ENCODE measurements at regions not wholly inside any gene's neighbourhood (a gene's known extent, or its start where the extent isn't known, plus 50 kb on each side); places are given as distances from the start of the nearest gene placed in this dataset.
"Not testable (repeated sequence)": the region's sequence is repeated elsewhere in the genome, so short reads cannot be mapped to it uniquely, and the experiment has no call there.

DNA sequence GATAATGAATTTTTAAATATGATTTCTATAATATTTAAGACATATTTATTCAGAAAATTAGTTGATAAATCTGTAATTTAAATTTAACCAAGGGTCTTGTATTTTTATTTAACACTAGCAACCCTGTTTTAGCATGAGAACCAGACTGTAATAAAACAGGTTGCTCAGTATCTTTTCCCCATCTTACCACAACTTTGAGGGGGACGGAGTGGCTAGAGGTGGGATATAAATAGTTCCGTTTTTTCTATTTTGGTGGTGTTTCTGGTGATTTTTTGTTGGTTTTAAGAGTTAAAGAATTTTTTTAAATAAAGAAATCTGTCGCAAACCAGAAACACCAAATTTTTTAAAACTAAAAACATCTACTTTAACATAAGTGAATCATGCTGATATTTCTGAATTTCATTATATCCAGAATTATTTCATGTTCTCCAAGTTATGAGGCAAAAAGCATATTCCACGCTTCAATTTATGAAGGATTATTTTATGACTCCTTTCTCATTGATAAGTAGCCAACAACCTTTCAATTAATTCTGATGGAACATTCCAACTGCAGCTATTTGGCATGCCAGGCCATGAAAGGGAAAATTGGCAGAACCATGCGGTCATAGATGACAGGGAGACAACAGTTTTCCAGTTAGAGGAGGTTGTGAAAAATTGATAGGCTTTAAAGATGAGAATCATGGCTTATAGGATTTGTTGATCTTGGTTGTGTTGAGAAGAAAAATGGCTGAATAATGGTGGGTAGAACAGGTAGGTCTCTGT is 151.9 kb upstream of the CARMIL1 start:
- DNase-seq = no peak

DNA sequence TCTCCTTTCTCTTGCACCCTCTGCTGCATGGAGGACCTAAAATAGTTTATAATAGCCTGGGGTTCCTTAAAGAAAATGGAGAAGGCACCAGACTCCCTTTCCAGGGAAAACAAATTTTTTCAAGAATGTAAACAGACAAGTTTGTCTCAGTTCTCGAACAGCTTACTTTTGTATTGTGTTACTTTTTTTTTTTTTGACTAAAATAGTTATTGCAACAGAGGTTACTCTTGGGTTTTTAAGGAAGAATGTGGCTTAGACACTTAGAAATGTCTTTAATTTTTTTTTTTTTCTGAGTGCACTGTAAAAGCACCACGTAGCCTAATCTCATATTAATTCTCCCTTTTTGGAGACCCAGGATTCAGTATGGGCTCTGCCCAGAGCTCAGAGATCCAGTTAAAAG is 148.7 kb upstream of the CARMIL1 start:
- no peak for DNase-seq

DNA sequence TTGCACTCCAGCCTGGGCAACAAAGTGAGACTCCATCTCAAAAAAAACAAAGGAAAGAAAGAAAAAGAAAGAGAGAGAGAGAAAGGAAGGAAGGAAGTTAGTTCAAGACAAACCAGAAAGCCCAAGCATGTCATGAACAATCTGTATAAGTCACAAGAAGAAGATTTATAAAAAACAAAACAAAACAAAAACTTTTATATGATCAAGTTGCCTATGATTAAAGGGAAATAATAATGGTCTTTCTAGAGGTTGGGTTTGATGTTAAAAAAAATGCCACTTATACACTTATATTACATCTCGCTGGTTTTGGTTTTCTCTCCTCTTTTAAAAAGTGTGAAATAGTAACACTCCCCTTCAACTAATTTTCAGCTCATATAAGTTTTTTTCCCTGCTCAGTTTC is 146.2 kb upstream of the CARMIL1 start:
- no peak for DNase-seq

DNA sequence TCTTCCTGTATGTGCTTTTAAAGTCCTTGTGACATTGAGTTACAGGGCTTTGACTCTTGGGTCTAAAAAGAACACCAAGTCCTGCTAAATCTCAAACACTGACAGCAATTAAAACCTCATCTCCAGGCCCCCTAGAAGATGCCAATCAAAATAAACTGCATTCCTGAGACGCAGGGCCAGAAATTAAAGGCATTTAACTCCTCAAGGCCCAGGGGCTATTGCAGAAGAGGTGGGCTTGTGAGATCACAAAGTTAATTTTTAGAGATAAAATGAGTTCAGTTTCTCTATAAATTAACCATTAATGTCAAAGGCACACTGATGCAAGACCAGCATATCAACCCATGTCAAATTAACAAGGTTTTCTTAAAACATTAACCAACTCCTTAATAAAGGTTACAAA is 145.6 kb upstream of the CARMIL1 start:
- DNase-seq = no peak

DNA sequence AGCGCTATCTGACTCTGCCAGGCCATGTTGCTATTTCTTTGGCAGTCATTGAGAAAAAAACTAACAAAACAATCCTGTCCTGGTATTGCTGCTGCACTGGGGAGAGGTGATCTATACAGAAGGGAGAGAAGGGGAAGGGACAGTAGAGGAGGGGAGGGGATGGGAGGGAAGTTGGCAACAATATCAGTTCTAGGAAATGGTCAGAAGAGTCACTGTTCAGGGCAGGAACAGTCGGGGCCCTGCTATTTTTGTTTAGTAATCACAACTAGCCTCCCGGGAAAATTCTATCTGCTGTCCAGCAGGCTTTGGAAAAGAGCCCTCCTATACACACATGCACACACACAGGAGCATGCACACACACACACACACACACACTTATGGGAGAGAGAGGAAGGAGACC is 142.3 kb upstream of the CARMIL1 start:
- no peak for DNase-seq

DNA sequence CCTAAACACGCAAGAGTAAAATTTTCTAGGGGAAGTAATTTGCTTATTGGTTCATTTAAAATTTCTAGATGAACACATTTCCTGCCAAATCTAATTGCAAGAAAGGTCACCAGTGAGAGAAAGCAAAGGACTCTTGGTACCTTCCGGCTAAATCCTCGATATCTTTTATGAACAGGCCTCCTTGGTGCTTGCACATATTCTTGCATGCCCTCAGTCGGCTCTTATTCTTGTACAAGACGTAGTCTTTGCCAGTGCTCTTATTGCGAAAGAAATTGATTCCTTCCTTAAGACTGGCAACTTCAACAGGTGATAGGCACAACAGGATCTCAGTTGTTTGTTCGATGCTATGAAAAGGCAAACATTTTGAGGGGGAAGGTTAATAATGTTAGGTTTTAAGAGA is 141.7 kb upstream of the CARMIL1 start:
- DNase-seq = no peak

DNA sequence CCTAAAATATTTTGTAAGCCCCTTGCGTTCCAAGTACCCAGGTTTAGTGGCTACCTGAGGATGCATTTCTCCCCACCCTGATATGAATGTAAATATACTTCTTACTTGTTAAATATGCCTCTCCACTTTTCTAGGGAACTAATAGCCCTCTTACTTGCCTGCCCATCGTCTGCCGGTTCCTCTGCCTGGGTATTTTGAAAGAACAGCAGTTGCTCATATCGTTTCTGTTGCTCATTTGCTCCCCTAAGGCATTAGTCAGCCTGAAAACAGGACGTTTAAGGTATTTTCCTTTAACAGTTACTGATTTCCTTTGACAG is 141.3 kb upstream of the CARMIL1 start:
- no peak for DNase-seq

DNA sequence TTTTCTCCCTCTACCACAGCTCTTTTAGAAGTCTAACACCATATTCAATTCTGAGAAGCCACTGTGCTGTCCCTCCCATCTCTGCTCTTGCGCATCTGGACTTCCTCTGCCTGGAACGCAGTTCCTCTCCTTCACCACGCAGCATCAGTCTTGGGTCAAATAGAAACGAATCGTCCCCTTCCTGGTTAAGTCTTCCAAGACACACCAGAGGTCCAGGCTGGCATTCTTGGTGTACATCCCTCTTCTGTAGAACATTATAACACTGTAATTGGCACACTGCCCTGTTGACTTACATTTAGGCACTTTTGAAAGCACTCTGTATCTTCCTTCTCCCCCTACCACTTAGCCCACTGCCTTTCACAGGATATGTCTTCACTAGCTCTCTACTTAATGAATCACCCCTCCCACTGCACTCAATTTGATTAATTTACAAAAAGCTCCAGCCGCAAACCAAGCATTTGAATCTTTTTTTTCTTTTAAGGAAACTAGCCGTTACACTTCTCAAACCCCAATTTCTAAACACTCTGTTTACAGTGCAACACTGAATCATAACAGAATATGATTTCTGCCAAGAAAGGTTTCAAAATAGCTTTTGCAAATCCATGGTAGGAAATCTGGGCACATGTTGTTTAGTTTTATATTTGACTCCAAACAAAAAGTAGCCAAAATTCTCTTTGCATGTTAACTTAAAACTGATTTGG is 140.8 kb upstream of the CARMIL1 start:
- DNase-seq = no peak

DNA sequence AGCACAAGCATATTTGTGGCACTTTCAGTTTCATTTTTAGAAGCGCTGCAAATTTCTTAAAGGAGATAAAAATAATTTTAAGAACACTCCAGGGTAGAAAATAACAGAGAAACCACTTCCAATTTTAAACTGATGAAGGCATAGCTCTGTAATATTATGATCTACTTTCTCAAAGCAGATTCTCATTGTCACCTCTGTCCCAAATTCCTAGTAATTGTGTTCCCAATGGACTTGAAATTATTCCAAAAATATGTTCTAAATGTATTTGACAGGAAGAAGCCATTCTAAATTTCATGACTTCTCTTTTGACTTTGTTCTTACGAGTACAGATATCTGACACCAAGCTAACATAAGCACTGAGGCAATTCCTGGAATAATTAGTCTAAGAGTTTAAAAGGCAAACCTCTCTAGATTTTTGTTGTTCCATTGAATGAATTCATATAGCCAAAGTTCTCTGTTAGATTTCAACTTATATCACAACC is 140.2 kb upstream of the CARMIL1 start:
- DNase-seq = no peak

DNA sequence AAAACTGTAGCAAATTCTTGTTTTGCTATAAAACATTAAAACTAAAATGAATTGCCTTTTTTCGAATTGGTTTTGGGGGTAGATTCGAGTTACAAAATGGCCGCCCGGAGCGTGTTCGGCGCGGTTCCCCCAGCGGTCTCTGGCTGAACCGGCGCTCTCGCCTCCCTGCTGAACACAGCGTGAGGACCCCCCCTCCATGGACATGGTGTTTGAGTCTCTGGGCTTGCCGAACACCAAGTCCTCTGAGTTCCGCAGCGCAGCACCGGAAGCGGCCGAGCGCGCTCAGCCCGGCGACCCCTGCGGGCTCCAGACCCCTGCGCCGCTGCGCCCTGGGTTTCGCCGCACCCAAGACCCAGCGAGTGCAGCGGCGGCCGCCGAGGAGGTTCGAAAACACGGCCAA is 139.6 kb upstream of the CARMIL1 start:
- not testable (repeated sequence) for DNase-seq

DNA sequence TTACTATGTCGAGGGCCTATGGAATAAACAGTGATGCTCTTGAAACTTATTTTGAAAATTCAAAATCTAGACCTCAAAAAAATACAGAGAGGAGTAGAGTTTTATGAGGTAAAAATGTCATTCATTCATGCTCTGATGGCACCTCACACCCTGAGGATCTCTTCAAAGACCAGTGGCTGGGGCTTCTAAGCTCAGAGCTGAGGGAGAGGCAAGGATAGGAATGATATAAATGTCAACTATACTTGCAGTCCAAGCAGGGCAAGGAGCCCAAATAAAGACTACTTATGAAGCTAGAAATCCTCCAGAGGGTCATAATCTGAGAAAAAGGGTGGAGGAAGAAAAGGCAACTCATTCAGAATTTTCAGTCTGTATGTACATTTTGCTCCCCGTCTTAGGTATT is 136.7 kb upstream of the CARMIL1 start:
- DNase-seq = no peak

DNA sequence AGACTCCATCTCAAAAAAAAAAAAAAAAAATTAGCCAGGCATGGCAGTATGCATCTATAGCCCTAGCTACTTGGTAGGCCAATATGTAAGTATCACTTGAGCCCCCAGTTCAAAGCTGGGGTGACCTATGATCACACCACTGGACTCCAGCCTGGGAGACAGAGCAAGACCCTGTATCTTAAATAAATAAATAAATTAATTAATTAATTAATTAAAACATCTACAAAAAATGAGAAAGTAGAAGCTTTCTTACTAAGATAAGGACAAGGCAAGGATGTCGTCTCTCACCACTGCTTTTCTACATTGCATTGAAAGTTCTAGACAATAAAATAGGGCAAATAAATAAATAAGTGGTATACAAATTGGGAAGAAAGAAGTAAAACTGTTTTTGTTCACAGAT is 134.3 kb upstream of the CARMIL1 start:
- no peak for DNase-seq

DNA sequence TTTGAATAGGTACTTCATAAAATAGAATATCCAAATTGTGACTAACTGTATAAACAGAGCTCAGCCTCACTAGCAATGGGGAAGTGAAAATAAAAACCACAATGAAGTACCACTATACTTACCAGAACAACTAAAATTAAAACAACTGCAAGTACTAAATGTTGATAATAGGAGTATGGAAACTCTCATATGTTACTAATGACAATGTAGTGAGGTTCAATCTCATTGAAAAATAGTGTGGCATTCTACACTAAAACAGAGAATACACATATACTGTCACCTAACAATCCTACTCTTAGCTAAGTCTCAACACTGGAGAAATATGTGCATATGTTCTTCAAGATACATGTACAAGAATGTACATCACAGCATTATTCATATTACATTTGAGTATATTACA is 132.0 kb upstream of the CARMIL1 start:
- no peak for DNase-seq

DNA sequence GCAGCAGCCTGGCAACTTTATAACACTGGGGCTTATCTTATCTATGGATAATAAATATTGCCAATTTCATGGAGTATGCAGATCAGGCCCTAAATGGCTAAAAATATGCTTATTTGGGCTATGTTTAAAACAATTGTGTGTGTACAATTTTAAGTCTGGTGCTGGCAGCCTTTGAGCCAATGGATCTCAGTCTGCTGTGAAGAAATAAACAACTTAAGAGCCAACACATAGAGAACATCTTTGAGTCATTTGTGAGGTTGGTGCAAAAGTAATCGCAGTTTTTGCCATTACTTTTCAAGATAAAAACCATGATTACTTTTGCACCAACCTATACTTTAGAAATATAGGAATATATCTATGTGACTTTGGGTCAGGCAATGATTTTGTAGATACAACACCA is 129.1 kb upstream of the CARMIL1 start:
- no peak for DNase-seq

DNA sequence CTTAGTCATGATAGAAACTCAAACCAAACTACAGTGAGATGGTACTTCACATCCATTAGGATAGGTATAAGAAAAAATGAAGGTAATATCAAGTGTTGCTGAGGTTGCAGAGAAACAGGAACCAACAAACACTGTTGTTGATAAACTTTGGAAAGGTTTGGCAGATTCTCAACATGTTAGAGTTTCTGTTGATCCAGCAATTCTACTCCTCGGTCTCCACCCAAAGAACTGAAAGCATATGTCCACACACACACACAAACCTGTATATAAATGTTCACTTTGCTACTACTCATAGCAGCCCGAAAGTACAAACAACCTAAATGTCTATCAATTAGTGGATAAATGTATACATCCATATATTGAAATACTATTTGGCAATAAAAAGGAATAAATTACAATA is 128.3 kb upstream of the CARMIL1 start:
- DNase-seq = no peak

DNA sequence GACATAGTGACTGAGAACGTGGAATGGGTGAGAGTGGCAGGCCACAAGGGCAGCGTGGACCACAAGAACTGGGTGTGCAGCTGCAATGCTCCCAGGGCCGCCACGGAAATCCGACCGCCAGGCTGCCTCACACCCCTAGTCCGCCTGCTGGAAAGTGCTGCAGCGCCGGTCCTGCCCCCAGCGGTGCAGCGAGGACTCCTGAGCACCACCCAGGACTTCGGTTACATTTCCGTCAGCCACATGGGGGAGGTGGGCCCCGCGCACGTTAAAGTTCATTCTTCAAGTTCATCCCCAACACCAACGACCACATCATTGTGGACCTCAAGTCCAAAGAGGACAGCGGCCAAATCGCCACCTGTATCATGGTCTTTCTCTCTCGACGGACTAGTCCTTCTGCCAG is 126.1 kb upstream of the CARMIL1 start:
- no peak for DNase-seq

DNA sequence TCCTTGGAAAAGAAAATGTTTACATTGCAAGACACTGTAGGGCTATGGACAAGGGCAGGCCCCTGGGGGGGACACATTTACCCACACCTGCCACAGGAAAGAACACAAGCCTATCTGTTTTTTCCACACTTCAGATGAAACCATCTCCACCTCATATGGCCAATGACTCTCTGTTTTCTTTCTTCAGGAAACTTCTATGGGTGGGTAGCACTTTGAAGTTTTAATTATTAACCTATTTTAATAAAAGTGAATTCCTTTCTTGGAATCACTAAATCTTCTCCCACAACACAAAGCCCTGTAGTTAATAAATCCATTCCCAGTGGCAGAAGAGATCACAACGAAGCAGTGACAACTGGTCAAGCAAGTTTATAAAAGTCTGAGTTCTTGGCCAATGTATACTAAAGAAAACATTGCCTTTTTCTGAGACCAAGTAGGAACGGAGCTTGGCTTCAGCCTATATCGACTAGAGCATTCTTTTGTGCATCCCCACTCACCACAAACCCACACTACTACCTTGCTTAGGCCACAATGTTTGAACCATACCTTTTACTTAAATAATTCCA is 125.1 kb upstream of the CARMIL1 start:
- no peak for DNase-seq

DNA sequence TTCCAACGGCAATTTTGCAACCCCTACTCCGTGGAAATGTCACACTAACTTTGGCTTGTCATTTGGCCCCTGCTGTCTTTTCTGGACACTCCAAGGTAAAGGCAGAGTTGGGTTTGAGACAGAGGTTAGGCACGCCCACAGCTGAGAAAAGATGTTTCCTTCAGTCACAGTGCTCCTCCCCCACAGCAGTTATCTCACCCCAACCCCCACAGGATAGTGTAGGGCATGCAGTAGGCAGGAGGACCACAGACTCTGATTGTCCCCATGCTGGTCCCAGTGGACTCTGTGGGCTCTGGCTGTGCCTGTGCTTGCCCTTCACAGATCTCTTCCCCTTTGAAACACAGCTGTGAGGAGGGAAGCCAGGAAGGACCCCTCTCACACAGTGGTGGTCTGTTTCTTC is 124.0 kb upstream of the CARMIL1 start:
- no peak for DNase-seq

DNA sequence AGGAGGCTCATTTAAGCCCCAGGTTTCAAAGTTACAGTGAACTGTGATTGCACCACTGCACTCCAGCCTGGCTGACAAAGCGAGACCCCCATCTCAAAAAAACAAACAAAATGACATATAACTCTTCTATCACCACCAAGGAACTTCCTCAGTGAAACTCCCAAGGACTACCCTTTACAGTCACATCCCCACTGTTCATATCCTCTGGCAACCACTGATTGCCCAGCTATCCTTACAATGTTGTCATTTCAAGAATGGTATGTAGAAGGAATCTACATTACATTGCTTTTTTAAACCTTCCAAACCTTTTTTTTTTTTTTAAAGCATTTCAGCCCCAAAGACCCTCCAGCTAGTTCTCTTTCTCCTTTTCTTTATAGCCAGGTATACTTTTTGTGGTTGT is 123.1 kb upstream of the CARMIL1 start:
- no peak for DNase-seq

DNA sequence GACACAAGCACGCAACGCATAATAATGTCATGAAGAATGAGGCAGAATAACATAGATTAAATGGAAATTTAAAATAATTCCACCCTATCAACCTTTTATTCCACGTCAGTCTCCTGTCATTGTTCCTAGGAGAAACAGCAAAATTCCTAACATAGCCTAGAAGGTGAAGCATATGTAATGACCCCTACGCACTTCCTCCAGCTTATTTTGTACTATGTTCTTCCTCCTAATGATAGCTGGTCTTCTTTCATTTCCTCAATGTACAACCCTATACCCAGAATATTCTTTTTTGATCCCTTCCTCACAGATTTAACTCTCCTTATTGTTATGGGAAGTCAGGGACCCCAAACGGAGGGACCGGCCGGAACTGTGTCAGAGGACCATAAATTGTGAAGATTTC is 122.0 kb upstream of the CARMIL1 start:
- DNase-seq = no peak

DNA sequence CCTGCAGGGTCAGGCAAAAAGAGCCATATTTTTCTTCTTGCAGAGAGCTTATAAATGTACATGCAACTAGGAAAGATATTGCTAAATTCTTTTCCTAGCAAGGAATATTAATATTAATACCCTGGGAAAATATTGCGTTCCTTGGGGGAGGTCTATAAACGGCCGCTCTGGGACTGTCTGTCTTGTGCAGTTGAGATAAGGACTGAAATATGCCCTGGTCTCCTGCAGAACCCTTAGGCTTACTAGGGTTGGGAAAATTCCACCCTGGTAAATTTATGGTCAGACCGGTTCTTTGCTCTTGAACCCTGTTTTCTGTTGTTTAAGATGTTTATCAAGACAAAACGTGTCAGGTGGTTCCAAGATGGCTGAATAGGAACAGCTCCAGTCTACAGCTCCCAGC is 121.3 kb upstream of the CARMIL1 start:
- DNase-seq = no peak

DNA sequence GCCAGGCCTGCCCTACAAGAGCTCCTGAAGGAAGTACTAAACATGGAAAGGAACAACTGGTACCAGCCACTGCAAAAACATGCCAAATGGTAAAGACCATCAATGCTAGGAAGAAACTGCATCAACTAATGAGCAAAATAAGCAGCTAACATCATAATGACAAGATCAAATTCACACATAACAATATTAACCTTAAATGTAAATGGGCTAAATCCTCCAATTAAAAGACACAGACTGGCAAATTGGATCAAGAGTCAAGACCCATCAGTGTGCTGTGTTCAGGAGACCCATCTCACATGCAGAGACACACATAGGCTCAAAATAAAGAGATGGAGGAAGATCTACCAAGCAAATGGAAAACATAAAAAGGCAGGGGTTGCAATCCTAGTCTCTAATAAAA is 119.0 kb upstream of the CARMIL1 start:
- not testable (repeated sequence) for DNase-seq

DNA sequence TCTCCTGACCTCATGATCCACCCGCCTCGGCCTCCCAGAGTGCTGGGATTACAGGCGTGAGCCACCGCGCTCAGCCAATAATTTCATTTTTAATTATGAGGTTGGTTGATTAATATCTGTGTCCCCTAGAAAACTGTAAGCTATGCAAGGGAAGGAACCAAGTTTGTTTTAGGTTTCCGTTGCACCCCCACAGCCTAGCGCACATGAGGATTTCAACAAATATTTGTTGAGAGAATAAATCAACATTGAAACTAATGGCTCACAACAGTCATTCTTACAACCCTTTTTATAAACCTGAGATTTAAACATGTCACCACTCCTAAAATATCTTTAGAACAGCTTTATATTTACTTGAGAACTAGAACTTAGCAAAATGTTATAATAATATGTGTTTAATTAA is 114.0 kb upstream of the CARMIL1 start:
- DNase-seq = no peak

DNA sequence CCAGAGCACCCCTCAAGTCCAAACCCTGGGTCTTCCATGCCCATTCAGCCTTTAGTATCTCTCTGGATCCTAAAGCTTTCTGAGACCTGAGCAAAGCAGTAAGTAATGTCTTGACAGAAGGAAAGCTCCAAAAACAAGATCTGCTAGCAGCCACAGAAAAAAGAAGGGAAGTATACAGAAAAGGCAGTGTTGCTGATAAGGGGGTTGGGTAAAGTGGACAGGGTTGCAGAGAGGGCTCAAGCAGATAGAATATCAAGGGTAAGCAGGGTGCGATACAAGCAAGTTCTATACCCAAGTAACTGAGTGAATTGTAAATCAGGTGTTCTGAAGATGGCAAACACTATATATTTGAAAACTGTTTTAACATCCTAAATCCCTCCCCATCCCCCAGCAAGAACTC is 113.4 kb upstream of the CARMIL1 start:
- DNase-seq = no peak

Measured in NCI-H524 treated with DMSO at 0.1 percent for 48 hours (cell line).